K562 (cell line): ENCODE measurements at regions not wholly inside any gene's neighbourhood (a gene's known extent, or its start where the extent isn't known, plus 50 kb on each side); places are given as distances from the start of the nearest gene placed in this dataset.

Source experiments
- CEBPG ChIP-seq, 3 experiments: fragments of 200-800 bp in 1 of 3; sonication (Bioruptor generic) in 1 of 3; sonication (generic) in 1 of 3; formaldehyde crosslinking in 1 of 3; IDR thresholded peaks in 2 of 3; conservative IDR thresholded peaks in 1 of 3; 2 replicates each; pipeline versions ENCODE4 v1.6.1 to v1.8.0; 2016 to 2022; ENCODE audit warnings: missing compliant biosample characterization in 2 of 3, missing genetic modification characterization in 2 of 3, mild to moderate bottlenecking in 1 of 3, missing genetic modification reagents in 1 of 3
- CHD2 ChIP-seq: IDR thresholded peaks from 2 replicates; pipeline ENCODE4 v1.6.1; 2011; ENCODE audit warnings: low read depth, low read length
- GABPA ChIP-seq: fragments of 200-800 bp; sonication (Bioruptor generic); conservative IDR thresholded peaks from 2 replicates; pipeline ENCODE4 v1.6.1; 2016; ENCODE audit warnings: low read depth, missing genetic modification characterization, missing compliant biosample characterization
- TCF3 ChIP-seq: sonication (generic); formaldehyde crosslinking; IDR thresholded peaks from 2 replicates; pipeline ENCODE4 v1.4.0; 2020; ENCODE audit warnings: mild to moderate bottlenecking, missing genetic modification reagents
- XRCC5 ChIP-seq: fragments of 200-400 bp; formaldehyde crosslinking; IDR thresholded peaks from 2 replicates; pipeline ENCODE4 v1.6.1; 2017; ENCODE audit warnings: low read depth, mild to moderate bottlenecking, low read length
- ZBTB33 ChIP-seq: sonication (generic); formaldehyde crosslinking; IDR thresholded peaks from 2 replicates; pipeline ENCODE4 v1.8.1; 2023; ENCODE audit warnings: mild to moderate bottlenecking, missing genetic modification reagents
- ZNF23 ChIP-seq: fragments of 250-450 bp; sonication (Bioruptor Pico); IDR thresholded peaks from 2 replicates; pipeline ENCODE4 v1.4.0; 2020; ENCODE audit warnings: mild to moderate bottlenecking
- TF ChIP-seq, protein P1 (sequence below): sonication (generic); formaldehyde crosslinking; IDR thresholded peaks from 2 replicates; pipeline ENCODE4 v1.8.1; 2023; ENCODE audit warnings: missing genetic modification reagents, mild to moderate bottlenecking, borderline replicate concordance
- TF ChIP-seq, protein P2 (sequence below): fragments of 450-650 bp; formaldehyde crosslinking; IDR thresholded peaks from 2 replicates; pipeline ENCODE4 v1.4.0; 2022; ENCODE audit warnings: missing genetic modification characterization

DNA sequence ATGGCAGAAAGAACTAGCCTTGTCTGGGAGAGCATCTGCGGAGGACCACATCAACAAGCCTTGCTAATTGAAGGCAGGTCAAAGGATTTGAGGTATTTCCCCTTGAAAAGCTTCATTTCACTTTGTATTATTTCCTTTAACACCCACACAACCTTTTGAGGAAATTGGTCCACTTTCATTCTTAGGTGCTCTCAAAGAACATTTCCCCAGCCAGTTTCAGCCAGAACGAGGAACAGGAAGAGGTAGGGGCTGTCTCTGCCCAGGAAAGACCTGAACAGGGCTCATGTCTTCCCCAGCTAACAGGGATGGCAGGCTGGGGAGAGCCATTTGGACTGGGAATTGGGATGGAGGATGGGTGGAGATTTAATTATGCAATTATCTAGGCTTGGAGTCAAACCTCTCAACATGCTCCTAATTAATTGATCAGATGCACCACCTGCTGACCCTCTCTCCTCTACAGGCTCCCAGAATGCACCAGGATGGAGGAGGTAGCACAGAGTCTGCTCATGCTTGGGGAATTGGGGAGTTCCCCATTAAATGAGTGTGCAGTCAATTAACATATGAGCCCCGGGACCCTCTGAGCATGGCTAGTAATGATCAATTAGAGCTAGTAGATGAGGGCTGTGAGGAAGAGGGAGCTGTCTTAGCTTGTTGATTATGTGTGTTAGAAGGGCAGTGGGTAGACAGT is 84.6 kb downstream of the GP2 start:
- TF ChIP-seq, protein P1, sequence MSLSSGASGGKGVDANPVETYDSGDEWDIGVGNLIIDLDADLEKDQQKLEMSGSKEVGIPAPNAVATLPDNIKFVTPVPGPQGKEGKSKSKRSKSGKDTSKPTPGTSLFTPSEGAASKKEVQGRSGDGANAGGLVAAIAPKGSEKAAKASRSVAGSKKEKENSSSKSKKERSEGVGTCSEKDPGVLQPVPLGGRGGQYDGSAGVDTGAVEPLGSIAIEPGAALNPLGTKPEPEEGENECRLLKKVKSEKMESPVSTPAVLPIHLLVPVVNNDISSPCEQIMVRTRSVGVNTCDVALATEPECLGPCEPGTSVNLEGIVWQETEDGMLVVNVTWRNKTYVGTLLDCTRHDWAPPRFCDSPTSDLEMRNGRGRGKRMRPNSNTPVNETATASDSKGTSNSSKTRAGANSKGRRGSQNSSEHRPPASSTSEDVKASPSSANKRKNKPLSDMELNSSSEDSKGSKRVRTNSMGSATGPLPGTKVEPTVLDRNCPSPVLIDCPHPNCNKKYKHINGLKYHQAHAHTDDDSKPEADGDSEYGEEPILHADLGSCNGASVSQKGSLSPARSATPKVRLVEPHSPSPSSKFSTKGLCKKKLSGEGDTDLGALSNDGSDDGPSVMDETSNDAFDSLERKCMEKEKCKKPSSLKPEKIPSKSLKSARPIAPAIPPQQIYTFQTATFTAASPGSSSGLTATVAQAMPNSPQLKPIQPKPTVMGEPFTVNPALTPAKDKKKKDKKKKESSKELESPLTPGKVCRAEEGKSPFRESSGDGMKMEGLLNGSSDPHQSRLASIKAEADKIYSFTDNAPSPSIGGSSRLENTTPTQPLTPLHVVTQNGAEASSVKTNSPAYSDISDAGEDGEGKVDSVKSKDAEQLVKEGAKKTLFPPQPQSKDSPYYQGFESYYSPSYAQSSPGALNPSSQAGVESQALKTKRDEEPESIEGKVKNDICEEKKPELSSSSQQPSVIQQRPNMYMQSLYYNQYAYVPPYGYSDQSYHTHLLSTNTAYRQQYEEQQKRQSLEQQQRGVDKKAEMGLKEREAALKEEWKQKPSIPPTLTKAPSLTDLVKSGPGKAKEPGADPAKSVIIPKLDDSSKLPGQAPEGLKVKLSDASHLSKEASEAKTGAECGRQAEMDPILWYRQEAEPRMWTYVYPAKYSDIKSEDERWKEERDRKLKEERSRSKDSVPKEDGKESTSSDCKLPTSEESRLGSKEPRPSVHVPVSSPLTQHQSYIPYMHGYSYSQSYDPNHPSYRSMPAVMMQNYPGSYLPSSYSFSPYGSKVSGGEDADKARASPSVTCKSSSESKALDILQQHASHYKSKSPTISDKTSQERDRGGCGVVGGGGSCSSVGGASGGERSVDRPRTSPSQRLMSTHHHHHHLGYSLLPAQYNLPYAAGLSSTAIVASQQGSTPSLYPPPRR (CRISPR knock-in tag): no peak
- TF ChIP-seq GABPA (tag) (no peak), CHD2 (no peak), ZBTB33 (CRISPR knock-in tag) (no peak), XRCC5 (no peak), ZNF23 (no peak), CEBPG (CRISPR knock-in tag; IDR thresholded peaks at IDR 0.05) (no peak), CEBPG (tag; conservative IDR thresholded peaks at IDR 0.05 in 1 of 2, IDR thresholded peaks at IDR 0.05 in 1 of 2) (no peak), TCF3 (CRISPR knock-in tag) (no peak)
- TF ChIP-seq, protein P2, sequence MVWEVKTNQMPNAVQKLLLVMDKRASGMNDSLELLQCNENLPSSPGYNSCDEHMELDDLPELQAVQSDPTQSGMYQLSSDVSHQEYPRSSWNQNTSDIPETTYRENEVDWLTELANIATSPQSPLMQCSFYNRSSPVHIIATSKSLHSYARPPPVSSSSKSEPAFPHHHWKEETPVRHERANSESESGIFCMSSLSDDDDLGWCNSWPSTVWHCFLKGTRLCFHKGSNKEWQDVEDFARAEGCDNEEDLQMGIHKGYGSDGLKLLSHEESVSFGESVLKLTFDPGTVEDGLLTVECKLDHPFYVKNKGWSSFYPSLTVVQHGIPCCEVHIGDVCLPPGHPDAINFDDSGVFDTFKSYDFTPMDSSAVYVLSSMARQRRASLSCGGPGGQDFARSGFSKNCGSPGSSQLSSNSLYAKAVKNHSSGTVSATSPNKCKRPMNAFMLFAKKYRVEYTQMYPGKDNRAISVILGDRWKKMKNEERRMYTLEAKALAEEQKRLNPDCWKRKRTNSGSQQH: no peak
